GM23338 (cell line): ENCODE measurements at regions not wholly inside any gene's neighbourhood (a gene's known extent, or its start where the extent isn't known, plus 50 kb on each side); places are given as distances from the start of the nearest gene placed in this dataset.

Experiments
- ATAC-seq: fragments of 200-7000 bp; cut with Tn5 transposase; 3 replicates; pipeline ENCODE4 v1.9.1; 2020
- DNase-seq: peaks from one replicate; pipeline ENCODE4 v3.0.0-alpha.2; 2015; ENCODE audit warnings: low spot score
- H2AFZ ChIP-seq: fragments of 200-600 bp; sonication (generic); 2 replicates; pipeline ENCODE4 v1.8.0; 2016; ENCODE audit warnings: antibody characterized with exemption, mild to moderate bottlenecking, moderate library complexity
- H3F3A ChIP-seq: fragments of 200-600 bp; sonication (generic); replicated peaks from 2 replicates; pipeline ENCODE4 v1.8.0; 2017; ENCODE audit warnings: antibody characterized with exemption, mixed run types, low read depth
- H3K27ac ChIP-seq: fragments of 200-600 bp; sonication (generic); 2 replicates; pipeline ENCODE4 v1.6.1; 2016; ENCODE audit warnings: low read depth
- H3K27me3 ChIP-seq: fragments of 200-600 bp; sonication (generic); 2 replicates; pipeline ENCODE4 v1.8.0; 2016; ENCODE audit warnings: mild to moderate bottlenecking, mixed run types, moderate library complexity; ENCODE audit not compliant: insufficient read depth
- H3K36me3 ChIP-seq: fragments of 200-600 bp; sonication (generic); 2 replicates; pipeline ENCODE4 v1.8.0; 2016; ENCODE audit warnings: mild to moderate bottlenecking; ENCODE audit not compliant: insufficient read depth
- H3K4me1 ChIP-seq: fragments of 200-600 bp; sonication (generic); 2 replicates; pipeline ENCODE4 v1.8.0; 2016; ENCODE audit warnings: mild to moderate bottlenecking, moderate library complexity; ENCODE audit not compliant: insufficient read depth
- H3K4me2 ChIP-seq: fragments of 200-600 bp; sonication (generic); 2 replicates; pipeline ENCODE4 v1.7.1; 2017; ENCODE audit warnings: mixed run types
- H3K4me3 ChIP-seq: fragments of 200-600 bp; sonication (generic); 2 replicates; pipeline ENCODE4 v1.6.1; 2016; ENCODE audit warnings: mixed run types
- H3K79me2 ChIP-seq: fragments of 200-600 bp; sonication (generic); replicated peaks from 2 replicates; pipeline ENCODE4 v1.8.0; 2017; ENCODE audit warnings: mild to moderate bottlenecking; ENCODE audit not compliant: insufficient read depth
- H3K9me2 ChIP-seq: fragments of 200-600 bp; sonication (generic); 2 replicates; pipeline ENCODE4 v1.8.0; 2017; ENCODE audit not compliant: insufficient read depth
- H4K20me1 ChIP-seq: fragments of 200-600 bp; sonication (generic); replicated peaks from 2 replicates; pipeline ENCODE4 v1.8.0; 2017; ENCODE audit warnings: mild to moderate bottlenecking; ENCODE audit not compliant: insufficient read depth
- H3K27ac Mint-ChIP-seq: 2 replicates; pipeline ENCODE4 v1.8.0; 2020; ENCODE audit warnings: inconsistent platforms, mild to moderate bottlenecking, moderate library complexity, mixed read lengths
- H3K27me3 Mint-ChIP-seq: 3 replicates; pipeline ENCODE4 v1.8.0; 2022; ENCODE audit warnings: low read depth, mild to moderate bottlenecking, moderate library complexity, mixed read lengths, inconsistent platforms; ENCODE audit not compliant: insufficient read depth, poor library complexity
- H3K36me3 Mint-ChIP-seq: 3 replicates; pipeline ENCODE4 v1.8.0; 2021; ENCODE audit warnings: low read depth, mild to moderate bottlenecking, inconsistent platforms, moderate library complexity, mixed read lengths
- H3K4me1 Mint-ChIP-seq: 3 replicates; pipeline ENCODE4 v1.8.0; 2020; ENCODE audit warnings: mild to moderate bottlenecking, inconsistent platforms, mixed read lengths
- H3K4me3 Mint-ChIP-seq: 3 replicates; pipeline ENCODE4 v1.8.0; 2021; ENCODE audit warnings: moderate library complexity, mild to moderate bottlenecking, inconsistent platforms, mixed read lengths
- H3K9me3 Mint-ChIP-seq: 3 replicates; pipeline ENCODE4 v1.8.0; 2020; ENCODE audit warnings: moderate library complexity, mild to moderate bottlenecking, inconsistent platforms, mixed read lengths
- CREB1 ChIP-seq: fragments of 250-450 bp; sonication (Bioruptor Pico); IDR thresholded peaks from 2 replicates; pipeline ENCODE4 v1.5.0; 2020; ENCODE audit warnings: low read depth, mild to moderate bottlenecking, moderate library complexity
- EZH2 ChIP-seq: fragments of 200-600 bp; sonication (generic); IDR thresholded peaks from one replicate; pipeline ENCODE4 v1.8.0; 2017; ENCODE audit warnings: antibody characterized with exemption, mild to moderate bottlenecking, low read depth; ENCODE audit not compliant: unreplicated experiment
- EZH2phosphoT487 ChIP-seq: fragments of 200-600 bp; sonication (generic); IDR thresholded peaks from one replicate; pipeline ENCODE4 v1.8.1; 2018; ENCODE audit warnings: antibody characterized with exemption; ENCODE audit not compliant: unreplicated experiment
- JUNB ChIP-seq: IDR thresholded peaks from one replicate; pipeline ENCODE4 v1.6.1; 2016; ENCODE audit warnings: antibody characterized with exemption; ENCODE audit not compliant: unreplicated experiment
- NANOG ChIP-seq: IDR thresholded peaks from 2 replicates; pipeline ENCODE4 v1.6.1; 2016; ENCODE audit warnings: antibody characterized with exemption, borderline replicate concordance
- STAT1 ChIP-seq: IDR thresholded peaks from one replicate; pipeline ENCODE4 v1.6.1; 2016; ENCODE audit warnings: antibody characterized with exemption; ENCODE audit not compliant: unreplicated experiment
- ZNF114 ChIP-seq: fragments of 250-450 bp; sonication (Bioruptor Pico); IDR thresholded peaks from 2 replicates; pipeline ENCODE4 v1.5.0; 2020; ENCODE audit warnings: mild to moderate bottlenecking, moderate library complexity
- TF ChIP-seq, protein P1 (sequence below), 2 experiments: fragments of 200-600 bp in 1 of 2; sonication (generic) in 1 of 2; conservative IDR thresholded peaks; 2 replicates each; pipeline versions ENCODE4 v1.5.1 to v1.6.1; 2016 to 2017; ENCODE audit warnings: antibody characterized with exemption in 2 of 2, low read depth in 2 of 2, mild to moderate bottlenecking in 2 of 2, moderate library complexity in 1 of 2
- TF ChIP-seq, protein P2 (sequence below): fragments of 250-450 bp; sonication (Bioruptor Pico); IDR thresholded peaks from 2 replicates; pipeline ENCODE4 v1.5.0; 2020; ENCODE audit warnings: mild to moderate bottlenecking, moderate library complexity
- TF ChIP-seq, protein P3 (sequence below): IDR thresholded peaks from one replicate; pipeline ENCODE4 v1.6.1; 2018; ENCODE audit warnings: antibody characterized with exemption; ENCODE audit not compliant: unreplicated experiment

DNA sequence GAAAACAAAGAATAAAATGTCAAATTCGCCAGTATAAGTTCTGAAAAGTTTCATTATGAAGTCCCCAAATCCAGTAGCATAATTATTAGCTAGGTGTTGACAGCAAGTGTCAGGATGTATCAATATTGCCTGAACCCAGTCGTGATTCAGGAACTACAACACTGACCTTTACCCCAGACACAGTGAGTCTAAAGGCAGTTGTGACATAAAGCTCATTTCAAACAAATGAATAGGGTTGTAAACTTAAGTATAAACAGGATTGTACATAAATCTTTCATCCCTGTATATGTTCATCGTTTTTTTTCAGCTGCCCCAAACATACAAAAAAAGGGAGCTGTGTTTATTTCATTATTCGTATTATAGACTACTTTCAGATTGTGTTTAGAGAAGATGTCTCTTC is 385.7 kb downstream of the PLK2 start:
- Histone ChIP-seq H3K36me3 (no peaks in the 10 kb centered on the region), H3K27me3 (no peaks in the 10 kb centered on the region), H3K27ac (no peak overlapping the region), H3K9me2 (no peaks in the 10 kb centered on the region), H3K4me2 (no peak overlapping the region), H4K20me1 (no peaks in the 10 kb centered on the region), H3K4me1 (no peaks in the 10 kb centered on the region; the same call in 1 of the 2 replicates), H2AFZ (no peak overlapping the region), H3F3A (no peaks in the 10 kb centered on the region), H3K4me3 (no peak overlapping the region), H3K79me2 (no peaks in the 10 kb centered on the region)
- no peak overlapping the region for H3K27ac Mint-ChIP-seq
- no peaks in the 10 kb centered on the region for H3K36me3 Mint-ChIP-seq
- no peaks in the 10 kb centered on the region for H3K27me3 Mint-ChIP-seq
- DNase-seq (no peak), ATAC-seq (no peak)
- TF ChIP-seq EZH2 = no peak
- no peak overlapping the region for H3K4me3 Mint-ChIP-seq
- H3K9me3 Mint-ChIP-seq = no peaks in the 10 kb centered on the region
- peaks cover 23% of the 10 kb centered on the region for H3K4me1 Mint-ChIP-seq

DNA sequence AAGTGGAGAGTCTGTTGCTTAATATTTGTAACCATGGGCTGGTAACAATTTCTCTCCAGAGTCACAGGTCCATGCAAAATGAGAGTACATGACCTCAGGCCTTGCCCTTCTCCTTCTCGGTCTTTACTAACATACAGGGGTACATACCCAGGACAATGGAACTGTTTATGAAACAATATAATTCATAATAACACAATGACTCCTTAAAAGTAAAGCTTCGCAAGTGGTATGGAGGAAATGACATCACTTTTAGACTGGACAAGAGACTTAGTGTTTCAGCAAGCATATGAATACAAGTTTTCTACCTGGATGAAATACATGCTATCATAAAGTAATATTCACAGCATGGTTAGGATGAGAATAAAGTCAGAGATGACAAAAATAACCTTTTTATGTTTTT is 386.6 kb downstream of the PLK2 start:
- Histone ChIP-seq H3K9me2 (no peaks in the 10 kb centered on the region), H3K4me3 (no peak overlapping the region), H3K4me2 (no peak overlapping the region), H3K79me2 (no peaks in the 10 kb centered on the region), H4K20me1 (no peaks in the 10 kb centered on the region), H3F3A (no peaks in the 10 kb centered on the region), H2AFZ (no peak overlapping the region), H3K36me3 (no peaks in the 10 kb centered on the region), H3K4me1 (no peaks in the 10 kb centered on the region; the same call in 1 of the 2 replicates), H3K27ac (no peak overlapping the region), H3K27me3 (no peaks in the 10 kb centered on the region)
- H3K36me3 Mint-ChIP-seq = peaks cover 2% of the 10 kb centered on the region; the same call in 1 of the 3 replicates
- no peak overlapping the region for H3K27ac Mint-ChIP-seq
- no peak for ATAC-seq
- peaks cover 23% of the 10 kb centered on the region for H3K4me1 Mint-ChIP-seq
- H3K9me3 Mint-ChIP-seq = peaks cover 4% of the 10 kb centered on the region; the same call in 1 of the 3 replicates
- DNase-seq = no peak
- H3K27me3 Mint-ChIP-seq = no peaks in the 10 kb centered on the region
- H3K4me3 Mint-ChIP-seq = no peak overlapping the region
- TF ChIP-seq STAT1 (no peak), EZH2 (no peak), EZH2phosphoT487 (no peak), CREB1 (CRISPR knock-in tag) (no peak), NANOG (no peak), JUNB (no peak), ZNF114 (CRISPR knock-in tag) (no peak)
- TF ChIP-seq, protein P1, sequence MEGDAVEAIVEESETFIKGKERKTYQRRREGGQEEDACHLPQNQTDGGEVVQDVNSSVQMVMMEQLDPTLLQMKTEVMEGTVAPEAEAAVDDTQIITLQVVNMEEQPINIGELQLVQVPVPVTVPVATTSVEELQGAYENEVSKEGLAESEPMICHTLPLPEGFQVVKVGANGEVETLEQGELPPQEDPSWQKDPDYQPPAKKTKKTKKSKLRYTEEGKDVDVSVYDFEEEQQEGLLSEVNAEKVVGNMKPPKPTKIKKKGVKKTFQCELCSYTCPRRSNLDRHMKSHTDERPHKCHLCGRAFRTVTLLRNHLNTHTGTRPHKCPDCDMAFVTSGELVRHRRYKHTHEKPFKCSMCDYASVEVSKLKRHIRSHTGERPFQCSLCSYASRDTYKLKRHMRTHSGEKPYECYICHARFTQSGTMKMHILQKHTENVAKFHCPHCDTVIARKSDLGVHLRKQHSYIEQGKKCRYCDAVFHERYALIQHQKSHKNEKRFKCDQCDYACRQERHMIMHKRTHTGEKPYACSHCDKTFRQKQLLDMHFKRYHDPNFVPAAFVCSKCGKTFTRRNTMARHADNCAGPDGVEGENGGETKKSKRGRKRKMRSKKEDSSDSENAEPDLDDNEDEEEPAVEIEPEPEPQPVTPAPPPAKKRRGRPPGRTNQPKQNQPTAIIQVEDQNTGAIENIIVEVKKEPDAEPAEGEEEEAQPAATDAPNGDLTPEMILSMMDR (conservative IDR thresholded peaks at IDR 0.05; ENCODE audit: low read depth in 2 of 2) = no peak
- TF ChIP-seq, protein P2, sequence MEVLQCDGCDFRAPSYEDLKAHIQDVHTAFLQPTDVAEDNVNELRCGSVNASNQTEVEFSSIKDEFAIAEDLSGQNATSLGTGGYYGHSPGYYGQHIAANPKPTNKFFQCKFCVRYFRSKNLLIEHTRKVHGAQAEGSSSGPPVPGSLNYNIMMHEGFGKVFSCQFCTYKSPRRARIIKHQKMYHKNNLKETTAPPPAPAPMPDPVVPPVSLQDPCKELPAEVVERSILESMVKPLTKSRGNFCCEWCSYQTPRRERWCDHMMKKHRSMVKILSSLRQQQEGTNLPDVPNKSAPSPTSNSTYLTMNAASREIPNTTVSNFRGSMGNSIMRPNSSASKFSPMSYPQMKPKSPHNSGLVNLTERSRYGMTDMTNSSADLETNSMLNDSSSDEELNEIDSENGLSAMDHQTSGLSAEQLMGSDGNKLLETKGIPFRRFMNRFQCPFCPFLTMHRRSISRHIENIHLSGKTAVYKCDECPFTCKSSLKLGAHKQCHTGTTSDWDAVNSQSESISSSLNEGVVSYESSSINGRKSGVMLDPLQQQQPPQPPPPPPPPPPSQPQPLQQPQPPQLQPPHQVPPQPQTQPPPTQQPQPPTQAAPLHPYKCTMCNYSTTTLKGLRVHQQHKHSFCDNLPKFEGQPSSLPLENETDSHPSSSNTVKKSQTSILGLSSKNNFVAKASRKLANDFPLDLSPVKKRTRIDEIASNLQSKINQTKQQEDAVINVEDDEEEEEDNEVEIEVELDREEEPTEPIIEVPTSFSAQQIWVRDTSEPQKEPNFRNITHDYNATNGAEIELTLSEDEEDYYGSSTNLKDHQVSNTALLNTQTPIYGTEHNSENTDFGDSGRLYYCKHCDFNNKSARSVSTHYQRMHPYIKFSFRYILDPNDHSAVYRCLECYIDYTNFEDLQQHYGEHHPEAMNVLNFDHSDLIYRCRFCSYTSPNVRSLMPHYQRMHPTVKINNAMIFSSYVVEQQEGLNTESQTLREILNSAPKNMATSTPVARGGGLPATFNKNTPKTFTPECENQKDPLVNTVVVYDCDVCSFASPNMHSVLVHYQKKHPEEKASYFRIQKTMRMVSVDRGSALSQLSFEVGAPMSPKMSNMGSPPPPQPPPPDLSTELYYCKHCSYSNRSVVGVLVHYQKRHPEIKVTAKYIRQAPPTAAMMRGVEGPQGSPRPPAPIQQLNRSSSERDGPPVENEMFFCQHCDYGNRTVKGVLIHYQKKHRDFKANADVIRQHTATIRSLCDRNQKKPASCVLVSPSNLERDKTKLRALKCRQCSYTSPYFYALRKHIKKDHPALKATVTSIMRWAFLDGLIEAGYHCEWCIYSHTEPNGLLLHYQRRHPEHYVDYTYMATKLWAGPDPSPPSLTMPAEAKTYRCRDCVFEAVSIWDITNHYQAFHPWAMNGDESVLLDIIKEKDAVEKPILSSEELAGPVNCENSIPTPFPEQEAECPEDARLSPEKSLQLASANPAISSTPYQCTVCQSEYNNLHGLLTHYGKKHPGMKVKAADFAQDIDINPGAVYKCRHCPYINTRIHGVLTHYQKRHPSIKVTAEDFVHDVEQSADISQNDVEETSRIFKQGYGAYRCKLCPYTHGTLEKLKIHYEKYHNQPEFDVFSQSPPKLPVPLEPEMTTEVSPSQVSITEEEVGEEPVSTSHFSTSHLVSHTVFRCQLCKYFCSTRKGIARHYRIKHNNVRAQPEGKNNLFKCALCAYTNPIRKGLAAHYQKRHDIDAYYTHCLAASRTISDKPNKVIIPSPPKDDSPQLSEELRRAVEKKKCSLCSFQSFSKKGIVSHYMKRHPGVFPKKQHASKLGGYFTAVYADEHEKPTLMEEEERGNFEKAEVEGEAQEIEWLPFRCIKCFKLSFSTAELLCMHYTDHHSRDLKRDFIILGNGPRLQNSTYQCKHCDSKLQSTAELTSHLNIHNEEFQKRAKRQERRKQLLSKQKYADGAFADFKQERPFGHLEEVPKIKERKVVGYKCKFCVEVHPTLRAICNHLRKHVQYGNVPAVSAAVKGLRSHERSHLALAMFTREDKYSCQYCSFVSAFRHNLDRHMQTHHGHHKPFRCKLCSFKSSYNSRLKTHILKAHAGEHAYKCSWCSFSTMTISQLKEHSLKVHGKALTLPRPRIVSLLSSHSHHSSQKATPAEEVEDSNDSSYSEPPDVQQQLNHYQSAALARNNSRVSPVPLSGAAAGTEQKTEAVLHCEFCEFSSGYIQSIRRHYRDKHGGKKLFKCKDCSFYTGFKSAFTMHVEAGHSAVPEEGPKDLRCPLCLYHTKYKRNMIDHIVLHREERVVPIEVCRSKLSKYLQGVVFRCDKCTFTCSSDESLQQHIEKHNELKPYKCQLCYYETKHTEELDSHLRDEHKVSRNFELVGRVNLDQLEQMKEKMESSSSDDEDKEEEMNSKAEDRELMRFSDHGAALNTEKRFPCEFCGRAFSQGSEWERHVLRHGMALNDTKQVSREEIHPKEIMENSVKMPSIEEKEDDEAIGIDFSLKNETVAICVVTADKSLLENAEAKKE (CRISPR knock-in tag) = no peak
- TF ChIP-seq, protein P3, sequence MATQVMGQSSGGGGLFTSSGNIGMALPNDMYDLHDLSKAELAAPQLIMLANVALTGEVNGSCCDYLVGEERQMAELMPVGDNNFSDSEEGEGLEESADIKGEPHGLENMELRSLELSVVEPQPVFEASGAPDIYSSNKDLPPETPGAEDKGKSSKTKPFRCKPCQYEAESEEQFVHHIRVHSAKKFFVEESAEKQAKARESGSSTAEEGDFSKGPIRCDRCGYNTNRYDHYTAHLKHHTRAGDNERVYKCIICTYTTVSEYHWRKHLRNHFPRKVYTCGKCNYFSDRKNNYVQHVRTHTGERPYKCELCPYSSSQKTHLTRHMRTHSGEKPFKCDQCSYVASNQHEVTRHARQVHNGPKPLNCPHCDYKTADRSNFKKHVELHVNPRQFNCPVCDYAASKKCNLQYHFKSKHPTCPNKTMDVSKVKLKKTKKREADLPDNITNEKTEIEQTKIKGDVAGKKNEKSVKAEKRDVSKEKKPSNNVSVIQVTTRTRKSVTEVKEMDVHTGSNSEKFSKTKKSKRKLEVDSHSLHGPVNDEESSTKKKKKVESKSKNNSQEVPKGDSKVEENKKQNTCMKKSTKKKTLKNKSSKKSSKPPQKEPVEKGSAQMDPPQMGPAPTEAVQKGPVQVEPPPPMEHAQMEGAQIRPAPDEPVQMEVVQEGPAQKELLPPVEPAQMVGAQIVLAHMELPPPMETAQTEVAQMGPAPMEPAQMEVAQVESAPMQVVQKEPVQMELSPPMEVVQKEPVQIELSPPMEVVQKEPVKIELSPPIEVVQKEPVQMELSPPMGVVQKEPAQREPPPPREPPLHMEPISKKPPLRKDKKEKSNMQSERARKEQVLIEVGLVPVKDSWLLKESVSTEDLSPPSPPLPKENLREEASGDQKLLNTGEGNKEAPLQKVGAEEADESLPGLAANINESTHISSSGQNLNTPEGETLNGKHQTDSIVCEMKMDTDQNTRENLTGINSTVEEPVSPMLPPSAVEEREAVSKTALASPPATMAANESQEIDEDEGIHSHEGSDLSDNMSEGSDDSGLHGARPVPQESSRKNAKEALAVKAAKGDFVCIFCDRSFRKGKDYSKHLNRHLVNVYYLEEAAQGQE = no peak
